ENCODE measurements at regions not wholly inside any gene's neighbourhood (a gene's known extent, or its start where the extent isn't known, plus 50 kb on each side); places are given as distances from the start of the nearest gene placed in this dataset.
"Not testable (repeated sequence)": the region's sequence is repeated elsewhere in the genome, so short reads cannot be mapped to it uniquely, and the experiment has no call there.

GRCh38 chr12:73009138-73009834 lies 737.1 kb downstream of the TRHDE start:
- not testable (repeated sequence) for DNase-seq (ENCODE audit: low read depth in 2 of 2)

GRCh38 chr12:73017981-73018380 lies 745.8 kb downstream of the TRHDE start:
- DNase-seq (ENCODE audit: low read depth in 2 of 2) = no peak

- DNase-seq (ENCODE audit: low read depth in 2 of 2) = no peak
Measured at GRCh38 chr12:73053893-73054292, 781.7 kb downstream of the TRHDE start.

GRCh38 chr12:73057428-73057827 lies 785.3 kb downstream of the TRHDE start:
- no peak for DNase-seq (ENCODE audit: low read depth in 2 of 2)

- DNase-seq (ENCODE audit: low read depth in 2 of 2) = no peak
Measured at GRCh38 chr12:73065913-73066312, 793.7 kb downstream of the TRHDE start.

GRCh38 chr12:73067616-73068015 lies 795.4 kb downstream of the TRHDE start:
- no peak for DNase-seq (ENCODE audit: low read depth in 2 of 2)

GRCh38 chr12:73072214-73072613 lies 800.0 kb downstream of the TRHDE start:
- no peak for DNase-seq (ENCODE audit: low read depth in 2 of 2)

GRCh38 chr12:73076760-73077159 lies 804.6 kb downstream of the TRHDE start:
- no peak for DNase-seq (ENCODE audit: low read depth in 2 of 2)

GRCh38 chr12:73083736-73084135 lies 811.6 kb downstream of the TRHDE start:
- no peak for DNase-seq (ENCODE audit: low read depth in 2 of 2)

- no peak for DNase-seq (ENCODE audit: low read depth in 2 of 2)
Measured at GRCh38 chr12:73106296-73106695, 834.1 kb downstream of the TRHDE start.

GRCh38 chr12:73106896-73107295 lies 834.7 kb downstream of the TRHDE start:
- DNase-seq (ENCODE audit: low read depth in 2 of 2) = no peak

GRCh38 chr12:73110816-73111215 lies 838.6 kb downstream of the TRHDE start:
- no peak for DNase-seq (ENCODE audit: low read depth in 2 of 2)

- no peak for DNase-seq (ENCODE audit: low read depth in 2 of 2)
Measured at GRCh38 chr12:73112035-73112816, 840.1 kb downstream of the TRHDE start.

- no peak for DNase-seq (ENCODE audit: low read depth in 2 of 2)
Measured at GRCh38 chr12:73124480-73124879, 852.3 kb downstream of the TRHDE start.

GRCh38 chr12:73125148-73125547 lies 853.0 kb downstream of the TRHDE start:
- no peak for DNase-seq (ENCODE audit: low read depth in 2 of 2)

- no peak for DNase-seq (ENCODE audit: low read depth in 2 of 2)
Measured at GRCh38 chr12:73136386-73136785, 864.2 kb downstream of the TRHDE start.

- not testable (repeated sequence) for DNase-seq (ENCODE audit: low read depth in 2 of 2)
Measured at GRCh38 chr12:73139642-73140041, 867.5 kb downstream of the TRHDE start.

GRCh38 chr12:73158341-73158740 lies 886.2 kb downstream of the TRHDE start:
- DNase-seq (ENCODE audit: low read depth in 2 of 2) = no peak

GRCh38 chr12:73159954-73160353 lies 887.8 kb downstream of the TRHDE start:
- DNase-seq (ENCODE audit: low read depth in 2 of 2) = no peak

GRCh38 chr12:73161970-73162369 lies 889.8 kb downstream of the TRHDE start:
- DNase-seq (ENCODE audit: low read depth in 2 of 2) = no peak

GRCh38 chr12:73180734-73181133 lies 908.6 kb downstream of the TRHDE start:
- DNase-seq (ENCODE audit: low read depth in 2 of 2) = no peak

- DNase-seq (ENCODE audit: low read depth in 2 of 2) = no peak
Measured at GRCh38 chr12:73181244-73181643, 909.1 kb downstream of the TRHDE start.

- DNase-seq (ENCODE audit: low read depth in 2 of 2) = no peak
Measured at GRCh38 chr12:73185403-73185802, 913.2 kb downstream of the TRHDE start.

Data from stimulated activated CD4-positive, alpha-beta T cell treated with anti-CD3 and anti-CD28 coated beads, Interleukin-15, amount 100 ng/mL, for 48 hours (primary cell).